ENCODE measurements at regions not wholly inside any gene's neighbourhood (a gene's known extent, or its start where the extent isn't known, plus 50 kb on each side); places are given as distances from the start of the nearest gene placed in this dataset.

- Mint-ChIP-seq H3K4me1 (no peaks in the 10 kb centered on the region), H3K27me3 (peaks cover 18% of the 10 kb centered on the region)
Observed at GRCh38 chr2:126843081-126843480, 55.6 kb upstream of the TEX51 start.

DNA sequence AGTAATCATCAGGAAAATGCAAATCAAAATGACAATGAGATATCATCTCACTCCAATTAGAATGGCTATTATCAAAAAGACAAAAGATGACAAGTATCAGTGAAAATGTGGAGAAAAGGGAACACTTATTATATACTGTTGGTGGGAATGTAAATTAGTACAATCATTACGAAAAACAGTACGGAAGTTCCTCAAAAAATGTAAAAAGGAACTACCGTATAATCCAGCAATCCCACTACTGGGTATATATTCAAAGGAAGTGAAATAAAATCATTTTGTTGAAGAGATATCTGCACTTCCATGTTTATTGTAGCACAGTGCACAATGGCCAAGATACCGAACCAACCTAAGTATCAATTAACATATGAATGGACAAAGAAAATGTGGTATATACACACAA, 52.4 kb upstream of the TEX51 start:
- Mint-ChIP-seq H3K9me3 (ENCODE audit: low read depth) (no peaks in the 10 kb centered on the region), H3K27ac (no peak overlapping the region), H3K4me1 (no peaks in the 10 kb centered on the region), H3K4me3 (no peak overlapping the region), H3K27me3 (peaks cover 18% of the 10 kb centered on the region), H3K36me3 (no peaks in the 10 kb centered on the region)
- CTCF ChIA-PET = no interaction called here
- ATAC-seq (no peak), DNase-seq (no peak)

More at GRCh38 chr2:126843081-126843480, 55.6 kb upstream of the TEX51 start:
- no peak overlapping the region for H3K4me3 Mint-ChIP-seq
- no peaks in the 10 kb centered on the region for H3K9me3 Mint-ChIP-seq (ENCODE audit: low read depth)
- DNase-seq (peak; percentile 33), ATAC-seq (no peak)
- CTCF ChIA-PET = interaction anchor here (2.4 kb wide), 1 partner anchor 129 kb away, joined by 6 read pairs; no protein-coding TSS in a partner anchor
- no peaks in the 10 kb centered on the region for H3K36me3 Mint-ChIP-seq
- H3K27ac Mint-ChIP-seq = no peak overlapping the region

Data from activated CD8-positive, alpha-beta memory T cell treated with anti-CD3 and anti-CD28 coated beads, Interleukin-2, amount 10 ng/mL, durations not matched to agents 7 days and 5 days (primary cell).